Astrocyte of the spinal cord (primary cell): ENCODE measurements at regions not wholly inside any gene's neighbourhood (a gene's known extent, or its start where the extent isn't known, plus 50 kb on each side); places are given as distances from the start of the nearest gene placed in this dataset.

Experiments
- DNase-seq: peaks from one replicate; pipeline ENCODE4 v3.0.0; 2011; ENCODE audit warnings: low read depth, low spot score
- H3K4me3 ChIP-seq: 2 replicates; pipeline ENCODE4 v1.5.1; 2011; ENCODE audit warnings: low read depth, mild to moderate bottlenecking, low read length, moderate library complexity
- in situ Hi-C: cut with HindIII; loops from 2 replicates; pipeline ENCODE4 v1.10.0; 2017; ENCODE audit warnings: low sequenced_read_pairs
- TF ChIP-seq, protein P1 (sequence below): IDR thresholded peaks from 2 replicates; pipeline ENCODE4 v1.5.1; 2012; ENCODE audit warnings: low read depth, mild to moderate bottlenecking, low read length, inconsistent platforms

- TF ChIP-seq, protein P1, sequence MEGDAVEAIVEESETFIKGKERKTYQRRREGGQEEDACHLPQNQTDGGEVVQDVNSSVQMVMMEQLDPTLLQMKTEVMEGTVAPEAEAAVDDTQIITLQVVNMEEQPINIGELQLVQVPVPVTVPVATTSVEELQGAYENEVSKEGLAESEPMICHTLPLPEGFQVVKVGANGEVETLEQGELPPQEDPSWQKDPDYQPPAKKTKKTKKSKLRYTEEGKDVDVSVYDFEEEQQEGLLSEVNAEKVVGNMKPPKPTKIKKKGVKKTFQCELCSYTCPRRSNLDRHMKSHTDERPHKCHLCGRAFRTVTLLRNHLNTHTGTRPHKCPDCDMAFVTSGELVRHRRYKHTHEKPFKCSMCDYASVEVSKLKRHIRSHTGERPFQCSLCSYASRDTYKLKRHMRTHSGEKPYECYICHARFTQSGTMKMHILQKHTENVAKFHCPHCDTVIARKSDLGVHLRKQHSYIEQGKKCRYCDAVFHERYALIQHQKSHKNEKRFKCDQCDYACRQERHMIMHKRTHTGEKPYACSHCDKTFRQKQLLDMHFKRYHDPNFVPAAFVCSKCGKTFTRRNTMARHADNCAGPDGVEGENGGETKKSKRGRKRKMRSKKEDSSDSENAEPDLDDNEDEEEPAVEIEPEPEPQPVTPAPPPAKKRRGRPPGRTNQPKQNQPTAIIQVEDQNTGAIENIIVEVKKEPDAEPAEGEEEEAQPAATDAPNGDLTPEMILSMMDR = no peak
- DNase-seq = no peak
- in situ Hi-C loops = no loop called here
- no peak overlapping the region for H3K4me3 ChIP-seq
Measured at GRCh38 chr21:15119486-15119885, 54.7 kb upstream of the NRIP1 start.

DNA sequence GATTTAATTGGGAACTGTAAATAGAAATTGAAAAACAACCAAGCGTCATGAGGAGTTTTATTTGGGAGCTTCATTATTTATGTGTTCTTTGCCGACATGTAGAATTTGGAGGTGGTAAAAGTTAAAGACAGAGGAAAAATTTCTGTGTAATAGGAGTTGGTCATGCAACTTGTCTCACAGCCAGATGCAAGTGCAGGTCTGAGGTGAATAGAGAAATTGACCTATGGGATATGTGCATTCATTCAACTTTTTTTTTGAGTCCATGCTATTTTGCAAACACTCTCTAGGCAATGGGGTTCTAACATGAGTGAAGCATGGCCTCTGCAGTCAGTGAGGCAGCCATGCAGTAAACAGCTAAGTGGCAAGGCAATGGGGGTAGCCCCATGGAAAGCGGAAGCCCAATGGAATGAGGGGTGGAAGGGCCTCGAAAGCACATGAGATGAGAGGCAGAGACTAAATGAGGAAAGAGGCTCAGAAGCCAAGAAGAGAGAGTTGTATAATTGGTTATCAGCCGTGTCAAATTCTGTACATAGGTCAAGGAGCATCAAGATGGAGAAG, 56.4 kb upstream of the NRIP1 start:
- no peak overlapping the region for H3K4me3 ChIP-seq
- DNase-seq = no peak
- TF ChIP-seq, protein P1 = no peak
- in situ Hi-C loops = no loop called here

GRCh38 chr21:15121655-15122120, 56.9 kb upstream of the NRIP1 start:
- no peak overlapping the region for H3K4me3 ChIP-seq
- DNase-seq = peak; percentile 71
- in situ Hi-C loops = no loop called here
- TF ChIP-seq, protein P1 = no peak

DNA sequence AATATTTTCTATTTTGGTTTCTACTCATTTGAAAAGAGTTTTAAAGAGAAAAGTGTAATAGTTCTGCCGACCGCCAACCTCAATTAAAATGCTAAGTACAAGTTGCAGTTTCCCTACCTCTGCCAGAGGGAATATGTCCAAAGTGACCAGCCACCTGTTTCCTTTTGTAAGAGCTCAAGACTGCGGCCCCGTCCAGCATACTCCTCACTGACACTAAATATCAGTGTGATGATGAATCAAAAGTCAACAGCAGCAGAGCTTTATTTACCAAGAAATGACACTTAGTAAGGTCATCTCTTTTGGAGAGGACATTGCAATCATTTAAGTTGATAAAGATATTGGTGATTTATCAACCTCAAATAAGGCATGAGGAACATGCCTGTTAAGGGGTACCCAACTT, 57.4 kb upstream of the NRIP1 start:
- peak; percentile 4 for DNase-seq
- in situ Hi-C loops = no loop called here
- TF ChIP-seq, protein P1 = no peak
- no peak overlapping the region for H3K4me3 ChIP-seq

GRCh38 chr21:15124731-15125130, 59.9 kb upstream of the NRIP1 start:
- H3K4me3 ChIP-seq = no peak overlapping the region
- TF ChIP-seq, protein P1 = no peak
- in situ Hi-C loops = no loop called here
- no peak for DNase-seq

DNA sequence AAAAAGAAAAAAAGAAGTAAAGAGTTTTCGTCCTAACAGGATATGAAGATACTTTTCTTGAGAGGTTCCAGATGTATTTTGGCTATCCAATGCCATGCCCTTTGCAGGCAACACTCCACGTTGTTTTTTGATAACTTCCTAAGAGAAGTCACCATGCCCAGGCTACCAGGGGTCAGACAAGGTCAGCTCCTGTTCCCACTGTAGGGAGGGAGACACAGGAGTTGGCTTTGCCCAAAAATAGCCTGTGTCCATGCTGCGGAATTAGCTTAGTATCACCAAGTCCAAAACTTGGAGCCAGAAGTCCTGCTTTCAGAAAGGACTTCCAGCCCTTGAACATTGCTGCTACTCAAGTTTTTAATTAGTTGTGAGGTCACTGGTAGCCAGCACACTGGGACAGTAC, 62.1 kb upstream of the NRIP1 start:
- H3K4me3 ChIP-seq = no peak overlapping the region
- DNase-seq = no peak
- in situ Hi-C loops = no loop called here
- TF ChIP-seq, protein P1 = no peak
